ENCODE measurements at regions not wholly inside any gene's neighbourhood (a gene's known extent, or its start where the extent isn't known, plus 50 kb on each side); places are given as distances from the start of the nearest gene placed in this dataset.

DNA sequence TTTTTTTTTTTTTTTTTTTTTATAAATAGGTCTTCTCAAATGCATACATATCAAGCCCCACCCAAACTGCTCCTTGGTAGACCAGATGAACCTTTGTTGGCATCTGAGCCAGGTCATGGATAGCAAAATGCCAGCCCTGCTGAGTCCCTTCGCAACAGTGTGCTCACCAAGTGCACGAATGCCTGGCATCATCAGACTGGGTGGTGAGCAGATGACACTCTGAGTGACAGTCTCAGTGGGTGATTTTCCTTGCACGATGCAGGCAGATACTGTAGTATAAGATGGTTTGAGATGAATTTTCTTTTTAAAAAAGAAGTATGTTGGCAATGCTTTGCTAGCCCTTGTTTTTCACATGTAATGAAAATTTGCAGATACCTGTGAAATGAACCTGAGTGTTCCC, 74.0 kb downstream of the RCN1 start:
- no peak for DNase-seq
- H3K36me3 Mint-ChIP-seq (ENCODE audit: insufficient read depth, unreplicated experiment) = no peaks in the 10 kb centered on the region
- no peak overlapping the region for H3K4me3 Mint-ChIP-seq (ENCODE audit: low read depth, unreplicated experiment)
- TF ChIP-seq, protein P1, sequence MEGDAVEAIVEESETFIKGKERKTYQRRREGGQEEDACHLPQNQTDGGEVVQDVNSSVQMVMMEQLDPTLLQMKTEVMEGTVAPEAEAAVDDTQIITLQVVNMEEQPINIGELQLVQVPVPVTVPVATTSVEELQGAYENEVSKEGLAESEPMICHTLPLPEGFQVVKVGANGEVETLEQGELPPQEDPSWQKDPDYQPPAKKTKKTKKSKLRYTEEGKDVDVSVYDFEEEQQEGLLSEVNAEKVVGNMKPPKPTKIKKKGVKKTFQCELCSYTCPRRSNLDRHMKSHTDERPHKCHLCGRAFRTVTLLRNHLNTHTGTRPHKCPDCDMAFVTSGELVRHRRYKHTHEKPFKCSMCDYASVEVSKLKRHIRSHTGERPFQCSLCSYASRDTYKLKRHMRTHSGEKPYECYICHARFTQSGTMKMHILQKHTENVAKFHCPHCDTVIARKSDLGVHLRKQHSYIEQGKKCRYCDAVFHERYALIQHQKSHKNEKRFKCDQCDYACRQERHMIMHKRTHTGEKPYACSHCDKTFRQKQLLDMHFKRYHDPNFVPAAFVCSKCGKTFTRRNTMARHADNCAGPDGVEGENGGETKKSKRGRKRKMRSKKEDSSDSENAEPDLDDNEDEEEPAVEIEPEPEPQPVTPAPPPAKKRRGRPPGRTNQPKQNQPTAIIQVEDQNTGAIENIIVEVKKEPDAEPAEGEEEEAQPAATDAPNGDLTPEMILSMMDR (IDR thresholded peaks at IDR 0.05; ENCODE audit: unreplicated experiment) = no peak
- H3K4me1 Mint-ChIP-seq (ENCODE audit: low read depth, unreplicated experiment) = no peaks in the 10 kb centered on the region
- intact Hi-C loops (cut with micrococcal nuclease; ENCODE audit: unreplicated experiment) = no loop called here
- H3K9me3 Mint-ChIP-seq (ENCODE audit: low read depth, unreplicated experiment) = no peaks in the 10 kb centered on the region
- peaks cover 70% of the 10 kb centered on the region for H3K27me3 Mint-ChIP-seq (ENCODE audit: unreplicated experiment)
- no TSS peak for BruUV-seq (replicated peaks)
- CTCF ChIA-PET = no interaction called here
- no peak overlapping the region for H3K27ac Mint-ChIP-seq (ENCODE audit: unreplicated experiment)

DNA sequence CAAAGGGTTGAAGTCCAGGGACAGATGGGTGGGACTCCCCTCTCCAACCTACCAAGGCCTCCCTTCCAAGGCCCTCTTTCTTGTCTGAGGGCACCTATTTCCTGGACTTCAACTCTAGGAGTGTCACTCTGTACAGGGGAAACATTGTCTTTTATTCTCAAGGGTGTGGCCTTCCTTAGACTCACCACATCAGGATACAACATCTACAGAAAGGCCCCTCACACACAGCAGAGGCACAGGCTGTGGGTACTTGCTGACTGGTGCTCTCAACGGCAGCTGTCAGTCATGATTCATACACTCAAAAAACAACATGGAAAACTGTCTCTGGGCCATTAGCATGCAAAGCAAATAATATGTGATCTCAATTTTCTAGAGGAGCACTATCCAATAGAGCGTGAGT, 78.0 kb downstream of the RCN1 start:
- peaks cover 7% of the 10 kb centered on the region for H3K4me1 Mint-ChIP-seq (ENCODE audit: low read depth, unreplicated experiment)
- H3K27me3 Mint-ChIP-seq (ENCODE audit: unreplicated experiment) = peaks cover 86% of the 10 kb centered on the region
- H3K4me3 Mint-ChIP-seq (ENCODE audit: low read depth, unreplicated experiment) = no peak overlapping the region
- no peak overlapping the region for H3K27ac Mint-ChIP-seq (ENCODE audit: unreplicated experiment)
- BruUV-seq (replicated peaks) = no TSS peak
- intact Hi-C loops (cut with micrococcal nuclease; ENCODE audit: unreplicated experiment) = no loop called here
- no peaks in the 10 kb centered on the region for H3K36me3 Mint-ChIP-seq (ENCODE audit: insufficient read depth, unreplicated experiment)
- no peaks in the 10 kb centered on the region for H3K9me3 Mint-ChIP-seq (ENCODE audit: low read depth, unreplicated experiment)
- TF ChIP-seq, protein P1 (IDR thresholded peaks at IDR 0.05; ENCODE audit: unreplicated experiment) = no peak
- DNase-seq = no peak
- CTCF ChIA-PET = no interaction called here

DNA sequence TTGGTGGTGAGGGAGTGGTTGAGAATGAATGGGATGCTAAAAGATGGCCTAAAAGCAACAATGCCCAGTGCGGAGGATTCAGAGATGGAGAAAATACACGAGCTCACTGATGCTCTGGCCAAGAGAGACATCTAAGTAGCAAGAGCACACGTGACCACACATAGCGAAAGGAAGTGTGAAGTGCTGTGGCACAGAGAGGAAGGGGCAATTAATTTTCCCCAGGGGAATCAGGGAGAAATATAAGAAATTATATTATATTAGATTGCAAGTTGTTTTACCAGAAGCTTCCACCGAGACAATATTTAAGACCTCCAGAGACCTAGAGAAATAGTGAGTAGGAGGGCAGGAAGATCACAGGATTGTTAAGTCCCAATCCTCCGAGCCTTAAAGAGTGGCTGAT, 80.6 kb downstream of the RCN1 start:
- TF ChIP-seq, protein P1 (IDR thresholded peaks at IDR 0.05; ENCODE audit: unreplicated experiment) = no peak
- H3K9me3 Mint-ChIP-seq (ENCODE audit: low read depth, unreplicated experiment) = no peaks in the 10 kb centered on the region
- intact Hi-C loops (cut with micrococcal nuclease; ENCODE audit: unreplicated experiment) = loop anchor here (5.0 to 10.0 kb wide), 3 partner anchors 297 to 1064 kb away; no protein-coding TSS in a partner anchor
- DNase-seq = no peak
- no peaks in the 10 kb centered on the region for H3K36me3 Mint-ChIP-seq (ENCODE audit: insufficient read depth, unreplicated experiment)
- H3K4me3 Mint-ChIP-seq (ENCODE audit: low read depth, unreplicated experiment) = no peak overlapping the region
- no peak overlapping the region for H3K27ac Mint-ChIP-seq (ENCODE audit: unreplicated experiment)
- peaks cover 7% of the 10 kb centered on the region for H3K4me1 Mint-ChIP-seq (ENCODE audit: low read depth, unreplicated experiment)
- peaks cover 64% of the 10 kb centered on the region for H3K27me3 Mint-ChIP-seq (ENCODE audit: unreplicated experiment)
- CTCF ChIA-PET = no interaction called here
- BruUV-seq (replicated peaks) = no TSS peak

DNA sequence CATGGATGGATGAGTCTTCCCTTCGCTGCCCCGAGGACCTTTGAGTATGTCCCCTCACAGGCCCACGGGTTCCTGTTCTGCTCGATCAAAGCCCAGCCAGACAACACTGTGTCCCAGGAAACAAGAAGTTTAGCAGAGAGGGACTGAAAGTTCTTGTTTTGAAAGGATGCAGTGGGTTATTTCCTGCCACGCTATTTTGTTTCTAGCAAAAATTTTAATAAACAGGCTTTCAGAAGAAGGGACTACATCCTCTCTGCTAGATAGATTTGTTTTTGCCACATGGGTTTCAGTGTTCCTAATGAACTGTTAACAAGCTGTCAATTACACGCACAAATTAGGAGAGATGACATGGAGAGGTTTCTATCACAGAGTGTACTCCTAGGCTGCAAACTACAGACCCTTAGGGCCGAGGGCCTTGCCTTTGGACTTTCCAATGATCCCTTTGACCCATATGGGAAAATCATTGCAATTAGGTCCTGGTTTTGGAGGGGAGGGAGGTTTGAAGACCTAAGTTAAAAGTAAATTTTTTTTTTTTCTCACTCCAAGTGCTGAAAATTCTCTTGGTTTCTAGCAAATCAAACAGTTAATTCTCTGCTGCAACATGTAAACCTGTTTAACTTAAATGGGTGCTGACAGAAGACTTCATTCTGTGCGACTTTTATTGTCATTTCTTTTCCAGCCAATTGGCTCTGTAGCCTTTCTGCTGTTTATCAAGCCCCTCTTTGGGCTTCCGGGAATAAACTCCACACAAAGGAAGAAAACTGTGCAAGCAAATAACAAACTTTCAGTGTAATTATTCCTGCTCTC, 81.4 kb downstream of the RCN1 start:
- intact Hi-C loops (cut with micrococcal nuclease; ENCODE audit: unreplicated experiment) = loop anchor here (2.0 to 10.0 kb wide), 4 partner anchors 297 to 1065 kb away; no protein-coding TSS in a partner anchor
- no peak for DNase-seq
- H3K27ac Mint-ChIP-seq (ENCODE audit: unreplicated experiment) = no peak overlapping the region
- H3K36me3 Mint-ChIP-seq (ENCODE audit: insufficient read depth, unreplicated experiment) = no peaks in the 10 kb centered on the region
- peak overlapping the region; percentile 45 for H3K4me3 Mint-ChIP-seq (ENCODE audit: low read depth, unreplicated experiment)
- no peaks in the 10 kb centered on the region for H3K9me3 Mint-ChIP-seq (ENCODE audit: low read depth, unreplicated experiment)
- peaks cover 7% of the 10 kb centered on the region for H3K4me1 Mint-ChIP-seq (ENCODE audit: low read depth, unreplicated experiment)
- BruUV-seq (replicated peaks) = no TSS peak
- CTCF ChIA-PET = no interaction called here
- H3K27me3 Mint-ChIP-seq (ENCODE audit: unreplicated experiment) = peaks cover 56% of the 10 kb centered on the region
- TF ChIP-seq, protein P1 (IDR thresholded peaks at IDR 0.05; ENCODE audit: unreplicated experiment) = no peak
